HG02763 (cell line): ENCODE measurements at regions not wholly inside any gene's neighbourhood (a gene's known extent, or its start where the extent isn't known, plus 50 kb on each side); places are given as distances from the start of the nearest gene placed in this dataset.
"Not testable (repeated sequence)": the region's sequence is repeated elsewhere in the genome, so short reads cannot be mapped to it uniquely, and the experiment has no call there.

Experiments used
- ATAC-seq: cut with Tn5 transposase; IDR thresholded peaks from one replicate; pipeline ENCODE4 v1.9.1; 2021; ENCODE audit warnings: mild to moderate bottlenecking, moderate library complexity; ENCODE audit not compliant: unreplicated experiment

GRCh38 chr1:198809247-198809646, 170.4 kb downstream of the PTPRC start:
- no peak for ATAC-seq

GRCh38 chr1:198811449-198811848, 172.6 kb downstream of the PTPRC start:
- no peak for ATAC-seq

GRCh38 chr1:198823626-198824025, 184.8 kb downstream of the PTPRC start:
- no peak for ATAC-seq

- ATAC-seq, result no peak
Measured at GRCh38 chr1:198825254-198825653, 186.4 kb downstream of the PTPRC start.

DNA sequence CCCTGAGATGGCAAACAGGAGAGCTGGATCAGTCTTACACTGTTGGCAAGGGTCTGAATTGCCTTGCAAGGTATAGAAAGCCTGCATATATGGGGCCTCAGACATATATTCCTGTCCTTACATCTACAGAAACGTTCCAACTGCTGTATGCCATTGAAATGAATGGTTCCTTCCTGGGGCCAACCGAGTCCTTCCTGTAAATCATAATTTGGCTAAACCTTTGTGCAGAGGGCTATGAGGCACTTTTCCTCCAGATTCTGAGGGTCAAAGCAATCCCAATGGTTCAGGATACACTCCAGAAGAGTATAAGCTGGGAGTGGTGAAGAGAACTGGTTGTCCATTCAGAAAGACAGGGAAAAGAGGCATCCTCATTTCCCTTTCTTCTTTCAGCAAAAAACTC, 190.5 kb downstream of the PTPRC start:
- no peak for ATAC-seq

GRCh38 chr1:198829944-198830343, 191.1 kb downstream of the PTPRC start:
- ATAC-seq, result no peak

DNA sequence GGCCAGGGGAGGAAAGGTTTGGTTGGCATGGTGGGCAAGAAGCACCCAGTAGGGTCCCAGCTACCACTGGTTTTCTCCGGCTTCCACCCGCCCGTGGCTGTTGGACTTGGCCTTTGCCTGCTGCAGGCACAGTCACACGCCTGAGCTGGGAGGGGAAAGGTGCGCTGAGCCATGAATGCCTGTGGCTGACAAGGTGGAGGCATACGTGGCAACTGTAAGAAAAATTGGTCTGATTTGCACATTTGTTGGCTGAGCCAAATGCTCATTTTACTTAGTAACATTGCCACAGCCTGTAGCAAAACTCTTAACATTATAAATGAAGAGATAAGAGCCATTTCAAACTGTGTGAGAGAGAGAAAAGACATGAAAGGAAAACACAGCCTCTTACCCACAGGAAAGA, 191.6 kb downstream of the PTPRC start:
- ATAC-seq, result no peak

DNA sequence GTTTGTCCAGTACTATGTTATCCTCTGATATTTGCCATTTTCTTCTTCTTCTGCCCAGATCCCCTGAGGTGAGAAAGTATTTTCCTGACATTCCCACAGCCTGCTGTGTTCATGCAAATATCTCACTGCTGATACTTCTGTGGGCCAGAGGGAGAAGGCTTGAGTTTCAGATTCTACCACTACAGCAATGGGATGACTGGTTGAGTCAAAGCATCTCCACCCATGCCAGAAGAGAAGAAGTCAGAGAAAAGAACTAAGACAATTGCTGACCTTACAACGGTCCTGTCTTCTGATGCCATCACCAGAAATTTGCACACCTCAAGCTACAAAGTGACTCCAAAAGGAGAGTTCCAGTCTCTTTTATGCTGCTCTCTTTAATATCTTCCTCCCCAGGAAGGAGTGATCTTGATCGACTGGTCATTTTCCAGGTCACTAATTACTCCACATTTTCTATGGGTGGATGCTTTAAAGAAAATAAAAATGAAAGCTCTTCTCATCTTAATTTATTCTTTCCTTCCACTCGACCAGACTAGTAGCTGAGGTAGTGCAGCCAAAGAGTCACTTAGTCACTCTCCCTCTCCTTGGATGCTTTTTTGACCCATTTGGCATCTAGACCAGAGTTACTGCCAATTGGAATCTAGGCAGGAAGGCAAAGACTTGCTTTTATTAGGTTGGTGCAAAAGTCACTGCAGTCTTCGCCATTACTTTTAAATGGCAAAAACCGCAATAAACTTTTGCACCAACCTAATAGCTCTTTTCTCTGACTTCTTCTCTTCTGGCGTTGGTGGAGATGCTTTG, 195.1 kb downstream of the PTPRC start:
- ATAC-seq, result no peak

GRCh38 chr1:198837278-198838021, 198.6 kb downstream of the PTPRC start:
- ATAC-seq, result no peak

DNA sequence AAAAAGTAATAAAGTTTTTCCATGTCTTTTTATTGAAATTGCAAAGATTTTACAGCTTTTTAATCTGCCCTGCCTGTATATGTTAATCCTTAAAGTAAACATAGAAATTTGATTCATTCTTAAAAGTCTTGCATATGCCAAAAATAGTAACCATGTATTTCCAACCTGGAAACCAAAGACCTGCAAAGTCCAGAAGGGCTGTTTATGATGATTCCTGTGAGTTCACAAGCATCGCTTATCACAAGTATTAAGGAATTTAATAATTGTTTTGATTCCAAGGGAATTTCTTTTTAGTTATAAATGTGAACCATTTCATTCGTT, 199.1 kb downstream of the PTPRC start:
- ATAC-seq, result no peak

GRCh38 chr1:198841477-198841876, 202.6 kb downstream of the PTPRC start:
- no peak for ATAC-seq

DNA sequence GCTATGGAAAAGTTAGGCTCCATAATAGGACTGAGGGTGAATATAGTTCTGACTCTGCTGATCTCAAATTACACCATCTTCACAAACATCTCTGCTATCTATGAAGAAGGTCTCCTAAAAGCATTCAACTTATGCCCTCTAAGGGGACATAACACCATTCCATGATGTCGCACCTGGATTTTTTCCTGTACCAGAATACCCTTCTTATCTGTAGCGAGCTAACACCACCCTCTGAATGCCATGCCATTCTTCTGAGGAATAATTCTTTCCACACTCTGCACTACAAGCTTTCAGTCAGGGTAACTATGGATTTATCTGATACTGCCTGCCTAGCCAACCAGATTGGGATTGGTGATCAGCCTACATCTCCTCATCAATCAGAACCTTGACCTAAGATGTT, 203.8 kb downstream of the PTPRC start:
- ATAC-seq, result no peak

- no peak for ATAC-seq
Measured at GRCh38 chr1:198845271-198845670, 206.4 kb downstream of the PTPRC start.

- no peak for ATAC-seq
Measured at GRCh38 chr1:198845851-198846250, 207.0 kb downstream of the PTPRC start.

DNA sequence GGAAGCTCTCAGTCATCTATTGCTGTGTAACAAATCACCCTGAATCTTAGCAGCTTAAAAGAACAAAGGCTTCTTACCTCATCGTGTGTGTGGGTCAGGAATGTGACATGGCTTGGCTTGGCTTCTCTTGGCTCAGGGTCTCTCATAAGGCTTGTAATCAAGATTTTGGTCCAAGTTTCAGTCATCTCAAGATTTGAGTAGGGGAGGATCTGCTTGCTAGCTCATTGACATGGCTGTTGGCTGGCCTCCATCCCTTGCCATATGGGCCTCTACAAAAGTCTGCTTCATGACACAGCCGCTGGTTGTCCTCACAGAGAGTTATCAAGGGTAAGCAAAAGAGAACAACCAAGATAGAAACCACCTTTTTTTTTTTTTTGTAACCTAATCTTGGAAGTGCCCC, 207.7 kb downstream of the PTPRC start:
- ATAC-seq, result no peak

- ATAC-seq, result no peak
Measured at GRCh38 chr1:198848206-198848605, 209.4 kb downstream of the PTPRC start.

GRCh38 chr1:198848649-198849048, 209.8 kb downstream of the PTPRC start:
- no peak for ATAC-seq

GRCh38 chr1:198849093-198849492, 210.3 kb downstream of the PTPRC start:
- no peak for ATAC-seq

DNA sequence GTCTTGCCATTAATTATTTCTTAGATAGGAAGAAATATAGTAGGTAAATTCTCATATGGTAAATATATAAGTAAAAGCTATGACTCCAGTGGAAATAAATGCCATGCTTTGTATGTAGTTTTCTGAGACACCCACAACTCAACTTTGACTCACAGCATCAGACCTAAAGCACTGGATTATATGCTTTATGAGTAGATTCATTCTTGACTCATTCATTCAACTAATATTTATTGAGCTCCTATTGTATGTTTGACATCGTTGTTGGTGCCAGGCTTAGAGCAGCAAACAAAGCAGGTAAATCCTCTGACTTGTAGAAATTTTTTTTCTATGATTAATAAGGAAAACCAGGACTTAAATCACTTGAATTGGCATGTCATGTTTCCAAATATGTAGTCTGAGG, 211.4 kb downstream of the PTPRC start:
- ATAC-seq, result no peak

DNA sequence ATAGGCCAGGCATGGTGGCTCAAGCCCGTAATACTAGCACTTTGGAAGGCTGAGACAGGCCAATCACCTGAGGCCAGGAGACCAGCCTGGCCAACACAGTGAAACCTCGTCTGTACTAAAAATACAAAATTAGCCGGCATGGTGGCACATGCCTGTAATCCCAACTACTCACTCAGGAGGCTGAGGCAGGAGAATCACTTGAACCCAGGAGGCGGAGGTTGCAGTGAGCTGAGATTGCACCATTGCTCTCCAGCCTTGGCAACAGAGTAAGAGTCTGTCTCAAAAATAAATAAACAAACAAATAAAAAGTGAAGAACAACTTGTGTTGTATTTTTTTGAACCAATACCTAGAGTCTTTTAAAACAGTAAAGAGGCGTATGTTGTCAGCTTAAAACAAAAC, 212.1 kb downstream of the PTPRC start:
- not testable (repeated sequence) for ATAC-seq

DNA sequence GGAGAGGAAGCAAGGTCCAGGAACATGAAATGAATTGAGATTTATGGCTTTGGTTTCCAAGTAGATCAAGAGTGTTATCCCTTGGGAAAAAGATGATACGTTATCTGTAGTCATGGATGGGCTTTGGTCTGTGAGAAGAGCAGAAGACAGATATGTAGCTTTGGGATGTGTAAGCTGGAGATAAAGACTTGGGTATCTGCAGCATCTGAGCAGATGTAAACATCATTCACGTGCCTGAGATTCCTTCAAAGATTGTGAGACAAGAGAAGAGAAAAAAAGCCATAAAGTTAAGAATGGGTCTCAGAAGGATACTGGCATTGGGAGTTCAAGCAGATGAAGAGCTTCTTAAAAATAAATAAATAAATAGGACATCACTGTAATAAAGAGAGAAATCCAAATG, 217.8 kb downstream of the PTPRC start:
- ATAC-seq, result no peak

DNA sequence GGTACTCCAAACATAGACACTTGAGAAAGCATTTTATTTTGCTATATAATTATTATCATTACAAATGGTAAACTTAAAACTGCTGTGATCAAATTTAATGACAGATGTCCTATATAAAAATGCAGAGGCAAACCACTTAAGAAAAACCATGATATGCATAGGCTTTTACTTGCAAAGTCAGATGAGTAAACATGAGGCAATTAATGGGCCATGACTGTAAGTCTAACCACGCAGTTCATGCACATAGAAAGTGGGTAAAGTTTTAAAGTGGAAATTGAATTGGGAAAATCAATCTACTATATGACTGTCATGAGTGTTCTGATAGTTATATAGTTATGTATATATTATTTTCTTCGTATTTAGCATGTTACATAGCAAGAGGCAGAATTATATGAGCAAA, 219.2 kb downstream of the PTPRC start:
- no peak for ATAC-seq

- ATAC-seq, result no peak
Measured at GRCh38 chr1:198860371-198860770, 221.5 kb downstream of the PTPRC start.
